ENCODE measurements at regions not wholly inside any gene's neighbourhood (a gene's known extent, or its start where the extent isn't known, plus 50 kb on each side); places are given as distances from the start of the nearest gene placed in this dataset.
"Not testable (repeated sequence)": the region's sequence is repeated elsewhere in the genome, so short reads cannot be mapped to it uniquely, and the experiment has no call there.

GRCh38 chr13:69243366-69243765, 864.3 kb upstream of the ATXN8OS start:
- DNase-seq = no peak

GRCh38 chr13:69234171-69234570, 873.5 kb upstream of the ATXN8OS start:
- DNase-seq = no peak

DNA sequence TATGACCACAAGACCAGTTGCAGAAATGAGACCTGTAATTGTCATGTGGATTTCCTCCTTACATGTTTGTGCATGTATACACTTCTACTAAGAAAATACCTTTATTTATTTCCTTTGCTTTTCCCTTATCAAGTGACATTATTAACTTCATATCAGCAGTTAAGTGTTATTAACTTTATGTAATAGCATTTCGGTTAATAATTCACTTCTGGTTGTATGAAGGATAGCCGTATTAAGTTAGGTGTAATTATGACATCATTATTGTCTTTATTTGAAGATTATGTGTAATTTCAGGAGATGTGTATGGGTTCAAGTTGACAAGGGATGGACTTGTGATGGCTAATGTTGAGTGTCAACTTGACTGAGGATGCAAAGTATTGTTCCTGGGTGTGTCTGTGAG, 881.2 kb upstream of the ATXN8OS start:
- no peak for DNase-seq

DNA sequence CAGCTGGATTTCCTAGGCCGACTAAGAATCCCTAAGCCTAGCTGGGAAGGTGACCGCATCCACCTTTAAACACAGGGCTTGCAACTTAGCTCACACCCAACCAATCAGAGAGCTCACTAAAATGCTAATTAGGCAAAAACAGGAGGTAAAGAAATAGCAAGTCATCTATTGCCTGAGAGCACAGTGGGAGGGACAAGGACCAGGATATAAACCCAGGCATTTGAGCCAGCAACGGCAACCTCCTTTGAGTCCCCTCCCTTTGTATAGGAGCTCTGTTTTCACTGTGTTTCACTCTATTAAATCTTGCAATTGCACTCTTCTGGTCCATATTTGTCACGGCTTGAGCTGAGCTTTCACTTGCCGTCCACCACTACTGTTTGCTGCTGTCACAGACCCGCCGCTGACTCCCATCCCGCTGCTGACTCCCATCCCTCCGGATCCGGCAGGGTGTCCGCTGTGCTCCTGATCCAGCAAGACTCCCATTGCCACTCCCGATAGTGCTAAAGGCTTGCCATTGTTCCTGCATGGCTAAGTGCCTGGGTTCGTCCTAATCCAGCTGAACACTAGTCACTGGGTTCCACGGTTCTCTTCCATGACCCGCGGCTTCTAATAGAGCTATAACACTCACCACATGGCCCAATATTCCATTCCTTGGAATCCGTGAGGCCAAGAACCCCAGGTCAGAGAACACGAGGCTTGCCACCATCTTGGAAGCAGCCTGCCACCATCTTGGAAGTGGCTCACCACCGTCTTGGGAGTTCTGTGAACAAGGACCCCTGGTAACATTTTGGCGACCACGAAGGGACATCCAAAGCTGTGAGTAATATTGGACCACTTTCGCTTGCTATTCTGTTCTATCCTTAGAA, 885.8 kb upstream of the ATXN8OS start:
- DNase-seq = not testable (repeated sequence)

DNA sequence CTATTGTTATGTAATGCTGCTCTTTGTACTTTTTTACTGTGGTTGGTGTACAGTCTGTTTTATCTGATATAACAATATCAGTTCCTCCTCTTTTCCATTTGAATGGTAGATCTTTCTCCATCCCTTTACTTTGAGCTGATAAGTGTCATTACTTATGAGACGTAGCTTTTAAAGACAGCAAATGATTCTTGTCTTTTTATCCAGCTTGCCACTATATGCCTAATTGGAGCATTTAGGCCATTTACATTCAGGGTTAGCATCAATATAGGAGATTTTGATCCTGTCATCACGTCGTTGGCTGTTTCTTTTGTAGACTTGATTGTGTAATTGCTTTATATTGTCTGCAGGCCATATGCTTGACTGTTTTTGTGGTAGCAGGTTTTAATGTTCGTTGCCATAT, 894.2 kb upstream of the ATXN8OS start:
- no peak for DNase-seq

DNA sequence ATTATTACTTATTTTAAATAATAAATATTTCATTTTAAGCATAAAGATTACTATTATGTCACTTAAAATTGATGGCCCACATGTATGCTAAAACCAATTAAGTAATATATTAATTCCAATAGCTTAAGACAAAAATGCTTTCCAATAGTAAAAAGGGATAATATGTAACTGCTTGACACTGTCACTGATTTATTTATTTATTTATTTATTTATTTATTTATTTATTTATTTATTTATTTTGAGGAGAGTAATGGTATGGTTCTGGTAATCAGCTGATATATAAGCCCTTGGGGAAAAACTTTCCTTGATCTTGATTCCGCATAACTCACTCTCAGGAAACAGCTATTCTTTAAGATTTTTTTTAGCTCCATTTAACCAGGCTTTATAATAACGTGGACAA, 903.0 kb upstream of the ATXN8OS start:
- no peak for DNase-seq

GRCh38 chr13:69202996-69203395, 904.6 kb upstream of the ATXN8OS start:
- DNase-seq = peak; percentile 81

DNA sequence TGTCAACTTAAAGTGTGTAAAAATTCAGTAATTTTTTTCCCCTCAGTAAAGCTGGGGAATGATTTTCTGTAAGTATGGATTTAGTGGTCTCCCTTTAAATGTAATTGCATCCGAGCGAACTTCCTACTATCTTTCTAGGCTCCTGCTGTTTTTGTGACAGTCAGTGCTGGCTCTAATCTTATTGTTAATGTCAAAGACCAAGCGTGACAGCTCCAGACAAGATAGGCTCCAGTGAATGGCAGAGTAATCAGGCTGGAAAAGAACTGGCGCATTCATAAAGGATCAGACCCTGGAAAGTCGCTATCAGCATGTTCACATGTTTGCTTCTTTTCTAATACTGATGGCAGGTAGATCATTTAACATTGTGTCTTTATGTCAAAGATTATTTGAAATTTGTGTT, 908.0 kb upstream of the ATXN8OS start:
- DNase-seq = peak; percentile 97

- peak; percentile 95 for DNase-seq
These were observed 908.9 kb upstream of the ATXN8OS start for GRCh38 chr13:69198706-69199105.

DNA sequence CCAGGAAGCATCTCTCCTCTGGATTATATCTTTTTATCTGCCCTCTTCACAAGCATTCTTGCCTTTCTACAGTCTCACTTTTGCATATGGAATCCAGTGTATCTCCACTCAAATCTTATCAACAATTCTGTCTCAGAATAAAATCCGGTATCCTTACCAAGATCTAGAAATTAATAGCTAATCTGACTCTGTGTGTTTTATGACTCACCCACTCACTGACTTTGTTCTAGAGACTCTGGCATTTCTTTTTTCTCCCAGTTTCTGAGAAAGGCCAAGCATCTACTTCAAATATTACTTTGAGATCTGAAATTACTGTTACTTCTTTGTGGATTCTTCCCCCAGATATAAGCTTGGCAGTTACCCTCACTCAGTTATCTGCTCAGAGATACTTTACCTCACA, 913.5 kb upstream of the ATXN8OS start:
- no peak for DNase-seq

- DNase-seq = no peak
These were observed 927.6 kb upstream of the ATXN8OS start for GRCh38 chr13:69180034-69180433.

DNA sequence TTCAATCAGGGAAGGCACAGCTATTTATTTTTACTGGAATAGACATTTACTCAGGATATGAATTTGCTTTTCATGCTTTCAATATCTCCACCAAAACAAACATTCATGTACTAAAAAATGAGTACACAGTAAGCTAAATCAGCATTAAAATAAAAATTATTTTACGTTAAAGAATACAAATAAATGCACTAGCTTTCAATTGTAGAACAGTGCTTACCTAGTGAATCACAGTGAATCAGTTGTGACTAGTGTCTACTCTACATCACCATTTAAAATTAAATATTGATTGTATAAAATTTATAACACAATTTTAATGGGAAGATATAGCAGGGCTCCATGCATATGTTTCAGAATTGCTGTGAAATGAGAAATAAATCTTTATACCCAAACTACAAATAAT, 929.6 kb upstream of the ATXN8OS start:
- no peak for DNase-seq

DNA sequence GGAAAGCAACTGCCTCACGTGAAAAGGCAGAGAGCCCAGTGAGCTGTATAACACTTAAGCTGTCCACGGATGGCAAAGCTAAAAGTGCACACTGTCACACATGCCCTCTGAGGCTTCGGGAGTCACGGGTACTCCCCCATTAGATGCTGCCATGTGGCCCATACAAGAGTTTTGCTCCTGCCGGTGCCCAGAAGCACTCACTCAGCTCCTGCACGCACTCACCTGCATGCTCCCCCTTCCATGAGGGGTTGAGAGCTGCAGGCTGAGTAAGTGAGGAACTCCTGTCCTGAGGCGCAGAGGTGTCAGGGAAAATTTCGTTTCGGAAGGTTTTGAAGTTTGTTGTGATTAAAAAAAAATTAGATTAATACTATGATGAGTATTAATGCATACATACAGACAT, 939.2 kb upstream of the ATXN8OS start:
- no peak for DNase-seq

DNA sequence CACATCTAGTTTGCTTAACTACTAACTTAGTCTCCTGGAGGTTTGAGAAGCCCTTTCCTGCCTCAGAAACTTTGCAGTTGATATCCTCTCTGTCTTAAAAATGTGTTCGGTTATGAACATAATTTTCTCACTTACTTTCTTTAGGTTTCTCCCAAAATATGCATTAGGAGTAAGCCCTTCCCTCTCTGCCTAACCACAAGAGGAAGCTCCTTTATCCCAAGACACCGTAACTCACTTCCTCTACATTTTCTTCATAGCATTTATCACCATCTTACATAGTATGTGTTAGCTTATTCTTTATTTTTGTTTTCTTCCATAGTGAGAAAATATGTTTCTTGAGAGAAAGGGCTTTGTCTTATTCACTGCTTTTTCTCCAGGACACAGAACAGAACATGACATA, 952.5 kb upstream of the ATXN8OS start:
- DNase-seq = no peak

- no peak for DNase-seq
These were observed 965.5 kb upstream of the ATXN8OS start for GRCh38 chr13:69142101-69142500.

GRCh38 chr13:69124996-69125395, 982.6 kb upstream of the ATXN8OS start:
- no peak for DNase-seq

- DNase-seq = peak; percentile 19
These were observed 997.6 kb upstream of the ATXN8OS start for GRCh38 chr13:69109891-69110525.

DNA sequence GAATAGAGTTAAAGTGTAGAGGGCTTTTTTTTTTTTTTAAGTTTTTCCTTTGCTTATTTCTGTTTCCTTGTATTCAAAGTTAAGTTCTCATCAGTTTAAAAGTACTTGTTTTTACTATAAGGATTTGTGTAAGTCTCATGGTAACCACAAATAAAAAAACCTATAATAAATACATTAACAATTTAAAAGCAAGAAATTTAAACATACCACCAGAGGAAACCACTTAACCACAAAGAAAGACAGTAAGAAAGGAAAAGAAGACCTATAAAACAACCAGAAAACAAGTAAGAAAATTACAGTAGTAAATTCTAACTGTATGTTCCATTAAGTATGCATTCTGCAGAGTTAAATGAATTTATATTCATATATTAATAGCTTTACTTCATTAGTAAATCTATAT, 999.1 kb upstream of the ATXN8OS start:
- no peak for DNase-seq

- no peak for DNase-seq
These were observed 1000.2 kb upstream of the ATXN8OS start for GRCh38 chr13:69107436-69107835.

DNA sequence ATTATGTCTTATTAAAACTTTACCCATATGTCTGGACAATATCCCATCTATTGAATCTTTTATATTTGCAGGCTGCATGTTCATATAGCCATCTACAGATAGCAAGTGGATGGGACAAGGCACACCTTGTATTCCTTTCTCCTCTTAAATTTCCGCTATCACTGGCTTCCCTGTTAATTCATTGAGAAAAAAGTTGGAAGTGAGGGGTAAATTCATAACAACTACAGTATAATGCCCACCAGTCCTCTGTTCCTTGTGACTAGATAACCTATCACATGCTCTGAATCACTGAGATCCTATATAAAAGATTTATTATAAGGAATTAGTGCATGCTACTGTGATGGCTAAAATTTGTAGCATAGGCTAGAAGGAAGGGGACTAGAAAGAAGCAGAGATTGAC, 1005.8 kb upstream of the ATXN8OS start:
- no peak for DNase-seq

- DNase-seq = peak; percentile 83
These were observed 1013.1 kb upstream of the ATXN8OS start for GRCh38 chr13:69094485-69094884.

DNA sequence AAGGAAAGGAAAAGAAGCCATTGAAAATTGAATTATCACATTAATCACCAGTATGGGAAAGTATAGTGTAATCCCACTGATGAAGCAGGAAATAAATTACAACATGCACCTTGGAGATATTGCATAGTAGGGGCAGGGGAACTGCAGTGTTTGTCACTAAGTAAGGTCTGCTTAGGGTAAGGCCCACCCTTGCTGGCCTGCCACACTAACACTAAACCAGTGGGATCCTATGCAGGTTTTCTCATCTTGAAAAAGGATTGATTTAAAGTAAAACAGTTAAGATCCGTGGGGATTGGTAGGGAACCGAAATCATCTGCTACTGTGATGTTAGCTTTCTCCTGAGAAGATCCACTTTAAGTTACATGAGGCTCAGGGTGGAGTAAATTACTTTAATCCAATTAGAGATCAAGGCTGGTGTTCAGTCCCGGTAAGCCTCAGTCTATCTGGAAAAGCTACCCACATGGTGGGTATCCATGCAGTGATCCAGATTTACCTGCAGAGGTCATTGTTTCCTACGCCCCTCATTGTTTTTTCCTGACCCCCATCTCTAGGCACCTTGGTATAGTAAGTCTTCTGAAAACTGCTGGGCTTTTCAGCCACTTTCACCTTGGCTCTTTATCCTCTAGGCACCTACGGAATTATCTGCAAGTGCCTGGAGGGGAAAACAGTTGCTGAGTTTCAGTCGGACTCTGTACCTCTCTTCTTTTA, 1014.9 kb upstream of the ATXN8OS start:
- peak; percentile 97 for DNase-seq

- no peak for DNase-seq
These were observed 1030.4 kb upstream of the ATXN8OS start for GRCh38 chr13:69077267-69077666.

GRCh38 chr13:69069554-69070133, 1038.0 kb upstream of the ATXN8OS start:
- DNase-seq = no peak

Data from NCI-H82 (cell line).